ENCODE measurements at regions not wholly inside any gene's neighbourhood (a gene's known extent, or its start where the extent isn't known, plus 50 kb on each side); places are given as distances from the start of the nearest gene placed in this dataset.

- DNase-seq (ENCODE audit: low read depth, low spot score): no peak
- in situ Hi-C loops (cut with HindIII; ENCODE audit: low sequenced_read_pairs): no loop called here
- no peak overlapping the region for H3K4me3 ChIP-seq (ENCODE audit: low read depth, low read length)
- TF ChIP-seq, protein P1, sequence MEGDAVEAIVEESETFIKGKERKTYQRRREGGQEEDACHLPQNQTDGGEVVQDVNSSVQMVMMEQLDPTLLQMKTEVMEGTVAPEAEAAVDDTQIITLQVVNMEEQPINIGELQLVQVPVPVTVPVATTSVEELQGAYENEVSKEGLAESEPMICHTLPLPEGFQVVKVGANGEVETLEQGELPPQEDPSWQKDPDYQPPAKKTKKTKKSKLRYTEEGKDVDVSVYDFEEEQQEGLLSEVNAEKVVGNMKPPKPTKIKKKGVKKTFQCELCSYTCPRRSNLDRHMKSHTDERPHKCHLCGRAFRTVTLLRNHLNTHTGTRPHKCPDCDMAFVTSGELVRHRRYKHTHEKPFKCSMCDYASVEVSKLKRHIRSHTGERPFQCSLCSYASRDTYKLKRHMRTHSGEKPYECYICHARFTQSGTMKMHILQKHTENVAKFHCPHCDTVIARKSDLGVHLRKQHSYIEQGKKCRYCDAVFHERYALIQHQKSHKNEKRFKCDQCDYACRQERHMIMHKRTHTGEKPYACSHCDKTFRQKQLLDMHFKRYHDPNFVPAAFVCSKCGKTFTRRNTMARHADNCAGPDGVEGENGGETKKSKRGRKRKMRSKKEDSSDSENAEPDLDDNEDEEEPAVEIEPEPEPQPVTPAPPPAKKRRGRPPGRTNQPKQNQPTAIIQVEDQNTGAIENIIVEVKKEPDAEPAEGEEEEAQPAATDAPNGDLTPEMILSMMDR (IDR thresholded peaks at IDR 0.05; ENCODE audit: low read depth, low read length): no peak
Observed at GRCh38 chr18:77906103-77906892, 656.6 kb downstream of the GALR1 start.

DNA sequence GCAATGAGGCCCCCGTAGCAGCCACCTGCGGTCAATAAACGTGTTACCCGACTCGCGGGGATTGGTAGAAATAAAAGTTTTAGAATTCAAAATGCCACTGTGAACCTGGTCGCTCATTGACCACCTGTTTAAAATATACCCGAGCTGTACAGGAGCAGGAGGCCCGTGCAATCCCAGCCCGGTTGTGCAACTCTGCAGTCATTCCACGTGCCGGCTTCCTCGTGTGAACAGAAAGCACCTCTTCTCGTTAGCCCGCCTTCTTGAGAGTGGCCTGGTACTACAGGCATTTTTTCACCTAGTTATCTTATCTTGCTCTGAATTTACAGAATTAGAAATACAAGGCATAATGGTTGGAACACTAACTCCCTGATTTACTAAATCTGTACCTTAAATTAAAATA, 660.7 kb downstream of the GALR1 start:
- in situ Hi-C loops (cut with HindIII; ENCODE audit: low sequenced_read_pairs): no loop called here
- no peak for DNase-seq (ENCODE audit: low read depth, low spot score)
- no peak overlapping the region for H3K4me3 ChIP-seq (ENCODE audit: low read depth, low read length)
- TF ChIP-seq, protein P1 (IDR thresholded peaks at IDR 0.05; ENCODE audit: low read depth, low read length): no peak

GRCh38 chr18:77911971-77912605, 662.4 kb downstream of the GALR1 start:
- TF ChIP-seq, protein P1 (IDR thresholded peaks at IDR 0.05; ENCODE audit: low read depth, low read length): no peak
- DNase-seq (ENCODE audit: low read depth, low spot score): no peak
- in situ Hi-C loops (cut with HindIII; ENCODE audit: low sequenced_read_pairs): no loop called here
- no peak overlapping the region for H3K4me3 ChIP-seq (ENCODE audit: low read depth, low read length)

DNA sequence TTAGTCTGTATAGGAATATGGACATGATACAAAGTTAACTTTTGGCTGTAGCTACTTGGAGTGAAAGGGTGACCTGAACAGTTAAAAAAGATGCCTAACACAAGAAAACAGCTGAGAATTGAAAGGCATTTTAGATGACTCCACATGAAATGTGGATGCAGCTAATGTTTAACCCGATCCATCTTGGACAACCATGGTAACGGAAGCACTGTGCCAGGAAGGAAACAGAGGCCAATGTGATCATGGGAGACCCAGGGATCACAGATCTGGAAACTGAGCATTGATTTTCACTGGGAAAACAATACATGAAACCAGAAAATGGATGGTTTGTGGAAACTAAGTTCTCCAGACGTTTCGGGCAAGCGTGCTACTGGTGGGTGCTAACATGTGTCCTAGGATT, 669.1 kb downstream of the GALR1 start:
- TF ChIP-seq, protein P1 (IDR thresholded peaks at IDR 0.05; ENCODE audit: low read depth, low read length): no peak
- DNase-seq (ENCODE audit: low read depth, low spot score): no peak
- in situ Hi-C loops (cut with HindIII; ENCODE audit: low sequenced_read_pairs): no loop called here
- no peak overlapping the region for H3K4me3 ChIP-seq (ENCODE audit: low read depth, low read length)

- TF ChIP-seq, protein P1 (IDR thresholded peaks at IDR 0.05; ENCODE audit: low read depth, low read length): no peak
- H3K4me3 ChIP-seq (ENCODE audit: low read depth, low read length): no peak overlapping the region
- in situ Hi-C loops (cut with HindIII; ENCODE audit: low sequenced_read_pairs): no loop called here
- DNase-seq (ENCODE audit: low read depth, low spot score): no peak
Observed at GRCh38 chr18:77919923-77920322, 670.3 kb downstream of the GALR1 start.

GRCh38 chr18:77935342-77935741, 685.7 kb downstream of the GALR1 start:
- DNase-seq (ENCODE audit: low read depth, low spot score): no peak
- in situ Hi-C loops (cut with HindIII; ENCODE audit: low sequenced_read_pairs): no loop called here
- no peak overlapping the region for H3K4me3 ChIP-seq (ENCODE audit: low read depth, low read length)
- TF ChIP-seq, protein P1 (IDR thresholded peaks at IDR 0.05; ENCODE audit: low read depth, low read length): no peak

Measured in astrocyte of the spinal cord (primary cell).